SHP77 treated with DMSO at 0.1 percent for 48 hours (cell line): ENCODE measurements at regions not wholly inside any gene's neighbourhood (a gene's known extent, or its start where the extent isn't known, plus 50 kb on each side); places are given as distances from the start of the nearest gene placed in this dataset.
"Not testable (repeated sequence)": the region's sequence is repeated elsewhere in the genome, so short reads cannot be mapped to it uniquely, and the experiment has no call there.

Experiments
- DNase-seq: peaks from one replicate; lab custom pipeline; 2025; lab: John Stamatoyannopoulos, UW

DNA sequence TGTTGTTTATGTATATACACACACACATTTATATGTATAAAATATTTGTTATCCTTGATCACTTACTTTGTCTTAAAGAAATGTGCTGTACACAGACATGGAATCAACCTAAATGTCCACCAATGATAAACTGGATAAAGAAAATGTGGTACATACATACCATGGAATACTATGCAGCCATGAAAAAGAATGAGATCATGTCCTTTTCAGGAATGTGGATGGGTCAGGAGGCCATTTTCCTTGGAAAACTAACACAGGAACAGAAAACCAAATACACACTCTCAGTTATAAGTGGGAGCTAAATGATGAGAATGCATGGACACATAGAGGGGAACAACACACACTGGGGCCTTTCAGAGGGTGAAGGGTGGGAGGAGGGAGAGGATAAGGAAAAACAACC is 534.7 kb downstream of the FLRT2 start:
- not testable (repeated sequence) for DNase-seq

DNA sequence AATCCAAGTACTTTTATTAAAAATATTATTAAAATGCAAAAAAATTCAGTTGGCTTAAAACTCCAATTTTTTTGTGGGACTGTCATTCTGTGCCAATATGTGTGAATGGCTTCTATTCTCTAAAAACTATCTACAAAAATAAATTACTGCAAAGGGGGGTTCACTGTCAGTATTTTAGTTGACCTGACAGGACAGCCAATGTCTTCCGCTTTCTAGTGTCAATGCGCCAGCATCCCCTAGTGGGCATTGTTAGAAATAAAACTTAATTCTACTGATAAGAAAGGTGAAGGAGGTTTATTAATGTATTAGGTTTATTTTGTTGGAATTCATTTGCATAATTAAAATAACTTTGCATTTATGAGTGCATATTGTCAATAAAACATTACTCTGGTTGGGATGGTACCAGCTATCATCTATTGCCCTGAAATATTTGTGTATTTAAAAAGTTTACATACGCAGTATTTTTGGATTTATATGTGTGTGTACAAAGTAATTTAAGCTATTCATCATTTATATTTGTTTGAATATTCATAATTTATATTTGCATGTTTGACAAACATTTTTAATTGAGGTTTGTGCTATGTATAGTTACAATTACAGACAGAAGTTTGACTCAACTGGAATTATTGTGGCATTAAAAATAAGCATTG is 527.2 kb downstream of the FLRT2 start:
- peak; percentile 12 for DNase-seq

DNA sequence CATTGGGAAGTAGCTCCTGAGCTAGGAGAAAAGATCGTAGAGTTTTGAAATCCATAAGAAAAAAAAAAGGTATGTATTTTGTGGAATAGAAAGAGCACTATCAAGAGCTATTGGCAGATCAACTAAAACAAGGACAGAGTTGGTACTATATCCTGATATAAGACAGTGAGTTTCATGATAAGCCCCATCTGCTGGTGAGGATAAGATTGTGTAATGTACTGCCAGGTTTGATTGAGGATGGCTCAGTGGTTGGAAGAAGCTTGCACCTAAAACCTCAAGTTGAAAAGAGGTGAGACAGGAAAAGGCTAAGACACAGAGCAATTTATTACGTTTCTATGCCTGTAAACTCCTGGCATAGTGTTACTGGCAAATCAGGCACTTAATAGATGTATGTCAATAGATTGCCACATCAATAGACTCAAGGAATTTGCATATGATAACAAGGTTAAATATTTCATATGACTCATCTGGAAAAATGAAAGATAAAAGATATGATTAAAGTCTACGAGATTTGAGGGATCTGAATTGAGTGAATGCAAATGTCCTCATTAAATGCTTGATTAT is 525.6 kb downstream of the FLRT2 start:
- peak; percentile 22 for DNase-seq

- no peak for DNase-seq
Measured at GRCh38 chr14:86052868-86053267, 522.9 kb downstream of the FLRT2 start.

DNA sequence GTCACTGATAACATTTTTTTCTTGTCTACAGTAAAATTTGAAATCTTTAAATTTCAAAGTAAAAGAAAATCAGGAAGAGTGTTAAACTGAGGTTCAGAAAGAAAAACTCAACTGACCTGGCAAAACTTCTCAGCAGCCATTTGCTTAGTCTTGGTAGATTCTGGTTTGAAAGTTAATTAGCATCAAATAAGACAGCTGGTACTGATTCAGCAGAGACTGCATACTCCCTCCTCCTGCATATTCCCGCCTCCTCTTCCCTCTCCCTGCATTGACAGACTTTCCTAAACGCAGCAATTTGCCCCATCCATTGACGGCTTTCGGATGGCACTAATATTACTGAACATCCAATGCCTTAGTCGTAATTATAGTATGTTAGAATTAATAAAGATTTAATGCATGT is 520.8 kb downstream of the FLRT2 start:
- DNase-seq: no peak

- DNase-seq: no peak
Measured at GRCh38 chr14:86050072-86050683, 520.2 kb downstream of the FLRT2 start.

DNA sequence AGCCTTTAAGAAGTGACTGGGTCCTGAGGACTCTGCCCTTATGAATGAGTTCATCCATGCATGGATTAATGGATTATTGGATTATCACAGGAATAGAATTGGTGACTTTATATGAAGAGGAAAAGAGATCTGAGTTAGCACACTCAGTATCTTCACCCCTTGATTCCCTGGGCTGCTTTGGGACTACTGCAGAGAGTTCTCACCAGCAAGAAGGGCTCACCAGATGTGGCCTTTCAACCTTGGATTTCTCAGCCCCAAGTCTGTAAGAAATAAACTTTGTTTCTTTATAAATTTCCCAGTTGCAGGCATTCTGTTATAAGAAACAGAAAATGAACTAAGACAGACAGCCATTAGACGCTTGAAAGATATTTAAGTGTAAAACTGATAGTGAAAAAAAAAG is 509.2 kb downstream of the FLRT2 start:
- DNase-seq: no peak

DNA sequence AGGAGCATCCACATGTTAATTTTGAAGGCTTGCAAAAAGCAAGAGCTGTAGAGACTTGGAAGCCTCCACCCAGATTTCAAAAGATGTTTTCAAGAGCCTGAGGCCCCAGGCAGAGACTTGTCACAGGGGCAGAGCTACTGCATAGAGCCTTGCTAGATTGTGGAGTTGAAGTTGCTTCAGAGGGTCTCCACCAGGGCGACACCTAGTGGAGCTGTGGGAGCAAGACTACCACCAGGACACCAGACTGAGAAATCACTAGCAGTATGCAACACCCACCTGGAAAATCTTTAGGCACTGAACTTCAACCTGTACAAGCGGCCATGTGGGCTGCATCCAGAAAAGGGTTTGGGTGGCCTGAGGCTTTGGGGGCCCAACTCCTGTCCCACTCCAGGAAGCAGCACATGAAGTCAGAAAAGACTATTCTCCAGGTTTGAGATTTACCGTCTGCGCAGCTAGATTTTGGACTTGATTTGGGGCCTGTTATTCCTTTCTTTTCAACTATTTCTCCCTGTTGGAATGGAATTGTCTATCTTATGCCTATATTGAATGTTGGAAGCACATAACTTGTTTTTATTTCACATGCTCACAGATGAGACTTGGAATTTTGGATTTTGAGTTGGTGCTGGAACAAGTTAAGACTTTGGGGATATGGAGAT is 508.6 kb downstream of the FLRT2 start:
- DNase-seq: peak; percentile 23

DNA sequence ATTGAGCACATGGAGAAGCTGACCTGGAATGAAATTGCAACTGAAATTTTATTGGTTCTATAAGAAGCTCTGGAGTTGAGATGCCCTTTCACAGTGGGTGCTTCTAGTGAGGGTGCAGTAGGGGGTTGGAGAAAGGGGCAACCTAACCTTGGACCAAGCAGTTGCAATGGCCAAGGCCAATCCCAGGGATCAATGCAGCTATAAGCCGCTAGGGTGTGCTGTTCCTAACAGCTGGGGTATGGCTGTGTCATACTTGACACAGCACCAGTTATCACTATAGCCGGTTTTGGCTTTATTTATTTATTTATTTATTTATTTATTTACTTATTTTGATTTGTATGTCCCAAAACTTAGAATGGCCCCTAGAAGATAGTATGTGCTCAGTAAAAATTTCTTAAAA is 505.9 kb downstream of the FLRT2 start:
- no peak for DNase-seq

DNA sequence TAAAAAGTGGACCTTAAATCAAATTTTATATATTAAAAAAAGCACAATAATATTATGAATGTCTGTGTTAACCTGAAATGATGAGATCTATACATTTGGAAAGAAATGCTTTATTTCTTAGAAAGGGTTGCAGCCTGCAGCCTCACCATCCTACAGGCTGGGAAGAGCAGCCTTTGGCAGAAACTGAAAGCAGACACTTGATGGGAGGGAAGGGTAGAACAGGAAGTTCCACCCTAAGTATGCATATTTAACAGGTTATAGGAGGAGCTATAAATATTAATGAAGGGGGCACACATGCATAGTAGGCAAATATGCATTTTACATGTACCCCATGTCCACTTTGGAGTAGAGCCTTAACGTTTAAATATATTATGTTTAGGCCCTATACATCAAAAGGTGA is 498.0 kb downstream of the FLRT2 start:
- DNase-seq: no peak

DNA sequence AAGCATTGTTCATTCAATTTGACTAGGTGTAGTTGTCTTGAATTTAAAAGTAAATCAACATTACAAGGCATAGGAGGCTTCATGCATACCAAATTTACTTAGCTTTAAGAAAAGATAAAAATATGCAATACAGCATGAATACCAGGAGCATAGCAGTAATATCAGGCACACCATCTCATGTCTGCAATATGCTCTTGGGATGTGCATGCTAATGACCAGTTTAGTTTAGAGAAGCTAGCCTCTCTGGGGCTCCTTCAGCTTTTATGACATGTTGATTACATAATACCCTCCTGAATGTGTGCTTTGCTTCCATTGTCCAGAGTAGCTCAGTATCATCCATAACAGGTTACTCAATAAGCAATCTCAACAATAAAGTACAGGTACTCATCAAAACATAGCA is 497.2 kb downstream of the FLRT2 start:
- DNase-seq: no peak

DNA sequence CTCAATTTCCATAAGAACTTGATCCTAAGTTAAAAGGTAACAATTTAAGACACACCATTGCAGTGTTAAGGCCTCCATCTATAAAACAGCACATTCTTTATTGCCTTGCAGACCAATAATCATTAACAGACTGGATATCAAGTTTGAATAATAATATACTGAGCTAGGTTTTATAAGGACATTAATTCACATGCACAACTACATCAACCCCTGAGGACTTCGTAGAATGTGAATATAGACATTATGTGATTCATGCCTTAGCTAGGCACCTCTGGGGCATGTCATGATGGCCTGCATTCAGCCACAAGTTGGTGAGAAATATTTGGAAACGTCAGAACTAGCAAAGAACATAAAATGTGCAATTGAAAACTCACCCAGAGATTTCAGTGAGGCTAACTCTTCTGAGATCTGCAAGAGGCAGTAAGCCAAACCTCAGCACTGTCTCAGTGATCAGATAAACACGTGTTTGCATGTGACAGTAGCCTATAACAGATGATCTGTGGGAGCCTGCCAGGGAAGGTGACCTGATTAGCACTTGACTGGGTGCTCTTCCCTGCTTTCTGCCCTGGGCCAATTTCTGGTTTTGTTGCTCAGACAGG is 492.2 kb downstream of the FLRT2 start:
- DNase-seq: no peak

DNA sequence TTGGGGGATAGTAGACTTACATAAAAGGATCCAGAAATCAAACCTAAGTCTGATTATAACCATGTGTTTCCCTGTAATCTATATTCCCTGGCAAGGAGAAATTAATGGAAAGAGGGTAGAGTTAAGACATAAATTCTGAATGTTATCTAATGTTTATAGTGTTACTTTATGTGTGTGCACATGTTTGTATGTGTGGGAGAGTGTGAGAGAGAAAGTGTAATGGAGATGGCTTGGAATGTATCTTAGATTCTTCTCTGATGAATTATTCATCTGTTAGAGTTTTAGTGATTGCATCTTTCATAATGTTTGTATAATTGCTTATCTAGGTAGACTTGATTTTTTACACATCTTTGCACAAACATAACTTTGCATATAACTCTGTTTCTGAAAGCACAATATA is 490.9 kb downstream of the FLRT2 start:
- DNase-seq: no peak

- no peak for DNase-seq
Measured at GRCh38 chr14:86015941-86016340, 486.0 kb downstream of the FLRT2 start.

DNA sequence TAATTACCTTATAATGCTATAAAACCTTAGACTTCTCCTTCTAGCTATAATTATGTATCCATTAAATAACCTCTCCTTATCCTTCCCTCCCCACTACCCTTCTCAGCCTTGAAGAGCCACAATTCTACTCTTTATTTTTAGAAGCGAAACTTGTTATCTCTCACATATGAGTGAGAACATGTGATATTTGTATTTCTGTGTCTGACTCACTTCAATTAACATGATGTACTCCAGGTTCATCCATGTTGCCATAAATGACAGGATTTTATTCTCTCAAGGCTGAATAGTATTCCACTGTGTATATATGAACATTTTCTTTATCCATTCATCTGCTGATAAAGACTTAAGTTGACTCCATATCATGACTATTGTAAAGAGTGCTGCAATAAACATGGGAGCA is 485.6 kb downstream of the FLRT2 start:
- DNase-seq: no peak

- peak; percentile 80 for DNase-seq
Measured at GRCh38 chr14:86013641-86014040, 483.7 kb downstream of the FLRT2 start.

DNA sequence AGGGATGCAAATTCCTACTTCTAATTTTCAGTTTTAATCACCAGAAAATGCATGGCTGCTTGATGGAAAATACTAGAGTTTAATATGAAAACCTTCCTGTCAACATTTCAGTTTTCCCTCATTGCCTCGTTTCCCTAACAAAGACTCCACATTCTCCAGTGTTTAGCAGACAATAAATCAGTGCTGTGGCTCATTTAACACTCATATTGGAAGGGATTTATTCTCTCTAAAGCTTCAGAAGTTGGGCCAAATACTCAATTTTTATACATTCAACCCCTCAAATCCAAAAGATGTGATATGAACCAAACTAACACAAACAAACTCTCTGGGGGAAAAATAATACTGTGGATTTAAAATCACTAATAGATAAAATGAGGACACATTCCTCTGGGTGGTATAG is 482.5 kb downstream of the FLRT2 start:
- no peak for DNase-seq

- DNase-seq: no peak
Measured at GRCh38 chr14:86003998-86004397, 474.1 kb downstream of the FLRT2 start.

- DNase-seq: no peak
Measured at GRCh38 chr14:85996551-85996950, 466.6 kb downstream of the FLRT2 start.

- DNase-seq: no peak
Measured at GRCh38 chr14:85991156-85991555, 461.2 kb downstream of the FLRT2 start.

DNA sequence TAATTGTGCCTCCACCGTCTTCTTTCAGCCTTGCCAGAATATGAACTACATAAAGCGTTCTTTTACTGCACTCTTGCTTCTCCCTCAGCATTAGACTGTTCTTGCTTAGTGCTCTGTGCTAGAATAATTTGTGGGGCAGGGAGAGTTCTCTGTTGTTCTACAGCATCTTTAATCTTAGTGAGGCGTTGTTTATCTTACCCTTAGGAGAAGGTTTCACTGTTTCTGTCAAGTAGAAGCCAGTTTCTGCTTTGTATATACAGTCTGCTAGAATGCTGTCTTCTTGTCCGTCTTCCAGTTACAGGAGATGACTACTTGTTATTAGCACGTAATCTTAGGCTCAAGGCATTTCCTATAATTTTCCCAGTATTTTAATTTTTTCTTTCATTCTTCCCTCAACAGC is 458.0 kb downstream of the FLRT2 start:
- no peak for DNase-seq

- DNase-seq: no peak
Measured at GRCh38 chr14:85987292-85987691, 457.3 kb downstream of the FLRT2 start.
